GM12872 (cell line): ENCODE measurements at regions not wholly inside any gene's neighbourhood (a gene's known extent, or its start where the extent isn't known, plus 50 kb on each side); places are given as distances from the start of the nearest gene placed in this dataset.

Experiments
- TF ChIP-seq, protein P1 (sequence below): IDR thresholded peaks from 3 replicates; pipeline ENCODE4 v1.5.1; 2011; ENCODE audit warnings: low read depth, mild to moderate bottlenecking, low read length, moderate library complexity; ENCODE audit not compliant: insufficient read depth

DNA sequence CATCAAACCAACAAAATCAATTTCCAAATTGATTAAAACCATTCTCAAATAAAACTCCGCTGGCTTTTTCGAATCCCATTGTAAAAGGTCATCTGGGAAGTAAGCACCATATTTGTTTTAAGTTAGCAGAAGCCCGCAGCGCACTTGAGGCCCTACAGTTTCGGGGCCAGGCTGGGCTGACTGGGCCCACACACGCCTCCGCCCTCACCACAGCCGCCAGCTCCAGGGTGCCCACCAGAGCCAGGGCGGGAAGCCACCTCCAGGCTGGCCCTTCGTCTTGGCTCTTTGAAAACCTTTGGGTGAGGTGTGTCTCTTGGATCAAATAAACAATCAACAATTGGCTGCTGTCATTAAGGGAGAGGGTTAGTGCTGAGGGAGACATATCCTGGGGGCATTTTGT lies 133.3 kb downstream of the SOX1 start:
- TF ChIP-seq, protein P1, sequence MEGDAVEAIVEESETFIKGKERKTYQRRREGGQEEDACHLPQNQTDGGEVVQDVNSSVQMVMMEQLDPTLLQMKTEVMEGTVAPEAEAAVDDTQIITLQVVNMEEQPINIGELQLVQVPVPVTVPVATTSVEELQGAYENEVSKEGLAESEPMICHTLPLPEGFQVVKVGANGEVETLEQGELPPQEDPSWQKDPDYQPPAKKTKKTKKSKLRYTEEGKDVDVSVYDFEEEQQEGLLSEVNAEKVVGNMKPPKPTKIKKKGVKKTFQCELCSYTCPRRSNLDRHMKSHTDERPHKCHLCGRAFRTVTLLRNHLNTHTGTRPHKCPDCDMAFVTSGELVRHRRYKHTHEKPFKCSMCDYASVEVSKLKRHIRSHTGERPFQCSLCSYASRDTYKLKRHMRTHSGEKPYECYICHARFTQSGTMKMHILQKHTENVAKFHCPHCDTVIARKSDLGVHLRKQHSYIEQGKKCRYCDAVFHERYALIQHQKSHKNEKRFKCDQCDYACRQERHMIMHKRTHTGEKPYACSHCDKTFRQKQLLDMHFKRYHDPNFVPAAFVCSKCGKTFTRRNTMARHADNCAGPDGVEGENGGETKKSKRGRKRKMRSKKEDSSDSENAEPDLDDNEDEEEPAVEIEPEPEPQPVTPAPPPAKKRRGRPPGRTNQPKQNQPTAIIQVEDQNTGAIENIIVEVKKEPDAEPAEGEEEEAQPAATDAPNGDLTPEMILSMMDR = no peak

DNA sequence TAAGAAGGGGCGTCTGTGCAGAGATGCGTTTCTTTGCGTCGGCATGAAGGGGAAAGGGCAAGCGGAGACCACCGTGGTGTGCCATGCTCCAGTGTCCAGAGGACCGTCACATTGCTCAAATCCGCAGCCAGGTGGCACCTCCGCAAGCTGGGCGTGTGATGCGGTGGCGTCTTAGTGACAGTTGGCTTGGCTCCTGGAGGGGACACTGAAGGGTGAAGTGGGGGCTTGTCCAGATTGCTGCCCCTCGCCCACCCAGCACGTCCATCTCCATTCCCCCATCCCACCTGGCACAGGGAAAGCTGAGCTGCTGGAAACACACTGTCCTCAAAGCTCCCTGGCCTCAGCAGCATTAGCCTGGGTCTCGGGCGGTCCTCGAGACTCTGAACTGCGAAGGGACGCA lies 135.3 kb downstream of the SOX1 start:
- TF ChIP-seq, protein P1 = no peak

DNA sequence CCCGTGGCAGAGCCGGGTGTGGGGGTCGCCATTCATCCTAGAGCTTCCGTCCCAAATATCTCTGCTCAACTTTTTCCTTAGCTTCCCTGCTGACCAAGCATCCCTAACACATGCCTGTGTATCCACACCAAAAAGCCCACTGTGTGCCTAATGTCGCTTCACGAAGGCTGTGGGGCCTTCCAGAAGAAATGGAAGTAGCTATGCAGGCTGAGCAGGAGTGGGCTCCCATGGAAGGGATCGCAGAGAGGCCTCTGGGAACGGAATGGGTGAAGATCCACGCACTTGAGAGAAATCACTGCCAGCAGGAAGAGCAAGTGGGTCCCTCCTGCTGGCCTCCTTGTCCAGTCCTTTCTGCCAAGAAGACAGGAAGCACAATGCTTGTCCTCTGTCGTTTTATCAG lies 136.0 kb downstream of the SOX1 start:
- TF ChIP-seq, protein P1 = no peak

- TF ChIP-seq, protein P1 = no peak
Observed at GRCh38 chr13:112203614-112204013, 136.7 kb downstream of the SOX1 start.

DNA sequence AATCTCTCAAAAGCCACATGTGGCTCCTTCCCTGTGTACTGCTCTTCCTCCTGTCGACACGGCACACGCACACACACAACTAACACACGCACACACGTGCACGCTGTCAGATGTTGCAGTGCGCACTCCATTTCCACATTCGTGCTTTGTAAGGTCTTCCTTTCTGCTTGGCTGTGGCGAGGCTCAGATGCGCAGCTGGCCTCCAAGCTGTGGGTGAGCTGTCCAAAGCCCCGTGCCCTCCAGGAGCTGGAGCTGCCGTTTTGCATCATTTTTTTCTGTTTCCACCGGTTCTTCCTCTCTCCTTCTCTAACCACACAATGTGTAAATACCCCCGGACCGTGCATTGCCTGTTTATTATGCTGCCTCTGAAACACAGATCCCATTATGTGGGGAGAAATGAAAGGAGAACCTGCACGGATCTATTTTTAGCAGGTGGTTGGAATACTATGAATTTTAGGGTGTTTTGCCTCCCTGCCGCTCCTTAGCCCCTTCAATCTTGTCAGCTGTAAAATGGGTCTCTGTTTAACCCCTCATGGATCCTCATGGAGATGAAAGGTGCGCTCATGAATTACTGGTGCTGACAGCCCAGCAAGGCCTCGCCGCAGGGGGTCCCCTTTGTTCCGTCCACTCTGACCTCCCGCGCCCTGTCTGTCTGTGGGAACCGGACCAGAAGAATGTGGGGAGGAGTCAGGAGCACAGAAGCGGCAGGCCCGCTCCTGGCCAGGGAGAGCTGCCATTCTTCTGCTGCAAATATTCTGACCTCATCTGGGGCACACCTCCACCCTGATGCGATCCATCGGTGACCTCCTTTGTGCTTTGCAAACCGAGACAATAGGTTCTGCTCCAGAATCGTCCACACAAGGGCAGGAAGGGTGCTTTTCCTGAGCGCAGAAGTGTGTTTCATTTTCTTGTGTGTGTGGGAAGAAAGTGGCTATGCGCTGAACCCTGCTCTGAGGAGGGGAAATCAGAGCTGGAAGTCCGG lies 137.7 kb downstream of the SOX1 start:
- TF ChIP-seq, protein P1 = no peak

- TF ChIP-seq, protein P1 = no peak
Observed at GRCh38 chr13:112205990-112206389, 139.0 kb downstream of the SOX1 start.

- TF ChIP-seq, protein P1 = no peak
Observed at GRCh38 chr13:112207129-112207528, 140.2 kb downstream of the SOX1 start.
